ENCODE measurements at regions not wholly inside any gene's neighbourhood (a gene's known extent, or its start where the extent isn't known, plus 50 kb on each side); places are given as distances from the start of the nearest gene placed in this dataset.

DNA sequence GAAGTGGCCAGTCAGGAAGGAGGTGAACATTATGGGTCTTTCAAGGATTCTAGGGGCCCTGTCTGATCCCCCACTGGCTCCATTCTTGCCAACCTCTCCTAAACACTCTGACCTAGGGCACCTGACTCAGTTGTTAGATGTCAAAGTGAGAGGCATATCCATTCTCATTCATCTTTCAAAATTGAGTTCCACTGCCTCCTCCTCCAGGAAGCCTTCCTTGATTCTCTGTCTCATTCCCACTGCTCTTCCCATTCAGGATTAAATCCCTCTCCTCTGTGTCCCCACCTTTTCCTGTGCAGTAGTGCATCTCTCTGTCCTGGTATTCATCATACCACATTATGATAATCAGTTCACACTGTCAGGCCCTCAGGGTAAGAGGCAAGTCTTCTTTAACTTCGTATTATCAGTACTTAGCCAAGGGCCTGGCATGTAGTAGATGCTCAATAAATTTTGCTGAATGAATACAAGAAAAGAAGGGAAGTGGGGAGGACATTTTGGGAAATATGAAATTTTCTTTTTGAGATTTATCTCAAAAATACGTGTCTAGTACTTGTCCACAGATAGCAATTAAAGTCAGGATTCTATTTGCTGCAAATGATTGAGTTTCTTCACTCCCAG is 61.8 kb upstream of the ITPKB start:
- WGBS, 2 experiments (ENCODE audit: extremely low coverage in 1 of 2, insufficient coverage in 1 of 2, insufficient read length in 1 of 2, insufficient replicate concordance in 2 of 2, low coverage in 1 of 2, low lambda C conversion rate in 2 of 2, missing lambda C conversion rate in 1 of 2): 71% methylated on average over 2 of the region's 2 CpGs; no CpG with 5 or more reads in 1 of the 2 experiments
- H3K56ac ChIP-seq (replicated peaks; ENCODE audit: insufficient read length, low read depth, low read length): no peak overlapping the region
- H3K23me2 ChIP-seq (ENCODE audit: low read depth, low read length): no peaks in the 10 kb centered on the region
- H3K36me3 ChIP-seq (ENCODE audit: control insufficient read depth in 2 of 4, insufficient read depth in 4 of 4, low read length in 3 of 4): no peaks in the 10 kb centered on the region
- H2AFZ ChIP-seq (ENCODE audit: low read length): no peak overlapping the region
- no peak overlapping the region for H2BK120ac ChIP-seq (replicated peaks; ENCODE audit: low read depth, low read length)
- no peak overlapping the region for H3K4me2 ChIP-seq (ENCODE audit: insufficient read depth in 1 of 2, low read depth in 2 of 2, low read length in 2 of 2)
- H2BK15ac ChIP-seq (ENCODE audit: low read length): no peak overlapping the region
- no peak overlapping the region for H2AK5ac ChIP-seq (ENCODE audit: low read depth, low read length)
- H3K4me3 ChIP-seq (ENCODE audit: extremely low read depth in 1 of 4, insufficient read depth in 2 of 4, low read depth in 3 of 4, low read length in 4 of 4): no peak overlapping the region
- CTCF ChIA-PET (ENCODE audit: partially characterized antibody): interaction anchor here (1.2 kb wide), 1 partner anchor 163 kb away, joined by 3 read pairs; no protein-coding TSS in a partner anchor
- no peak overlapping the region for H2BK20ac ChIP-seq (ENCODE audit: low read length)
- no peaks in the 10 kb centered on the region; a peak in 1 of 7 replicates for H3K27me3 ChIP-seq (replicated peaks in 1 of 4; ENCODE audit: control insufficient read depth in 3 of 4, extremely low read depth in 1 of 4, insufficient read depth in 3 of 4, low read length in 3 of 4)
- H4K91ac ChIP-seq (replicated peaks; ENCODE audit: insufficient read length, low read length): no peak overlapping the region
- POLR2A ChIA-PET (ENCODE audit: partially characterized antibody): no interaction called here
- no peak overlapping the region for H4K5ac ChIP-seq (ENCODE audit: insufficient read length, low read depth, low read length)
- no peaks in the 10 kb centered on the region for H3K79me1 ChIP-seq (ENCODE audit: low read depth, low read length)
- no peak overlapping the region for H2BK12ac ChIP-seq (ENCODE audit: low read depth, low read length)
- H2BK5ac ChIP-seq (ENCODE audit: low read depth, low read length): no peak overlapping the region
- no peak overlapping the region for H3K9ac ChIP-seq (replicated peaks in 1 of 4; ENCODE audit: extremely low read depth in 1 of 4, low read depth in 3 of 4, low read length in 3 of 4)
- no peak overlapping the region for H3K14ac ChIP-seq (ENCODE audit: insufficient read length)
- H3K4ac ChIP-seq (replicated peaks; ENCODE audit: insufficient read length, low read depth, low read length): no peak overlapping the region
- DNase-seq (ENCODE audit: low read depth in 1 of 2, low spot score in 2 of 2) (no peak), FAIRE-seq (no peak)
- H3K79me2 ChIP-seq (ENCODE audit: control insufficient read depth in 1 of 2, insufficient read depth in 2 of 2, low read length in 2 of 2): no peaks in the 10 kb centered on the region
- H3K9me3 ChIP-seq (ENCODE audit: insufficient read depth in 2 of 2, low read depth in 1 of 2, low read length in 1 of 2): no peaks in the 10 kb centered on the region
- no peaks in the 10 kb centered on the region for H3K4me1 ChIP-seq (replicated peaks in 1 of 4; ENCODE audit: control insufficient read depth in 3 of 4, insufficient read depth in 4 of 4, low read length in 3 of 4)
- no peak overlapping the region for H3K18ac ChIP-seq (ENCODE audit: extremely low read depth, low read length)
- H3K23ac ChIP-seq (ENCODE audit: insufficient read length): no peak overlapping the region
- no peaks in the 10 kb centered on the region for H4K20me1 ChIP-seq (replicated peaks in 1 of 2; ENCODE audit: control insufficient read depth in 1 of 2, insufficient read depth in 2 of 2, low read length in 2 of 2)
- no peak overlapping the region for H3K27ac ChIP-seq (ENCODE audit: low read depth, low read length)
- H4K8ac ChIP-seq (ENCODE audit: extremely low read depth, insufficient read depth, low read length): no peak overlapping the region
- TF ChIP-seq SP2 (IDR thresholded peaks at IDR 0.05; ENCODE audit: low read length) (no peak), SP4 (IDR thresholded peaks at IDR 0.05; ENCODE audit: low read length) (no peak), USF2 (IDR thresholded peaks at IDR 0.05; ENCODE audit: low read length) (no peak), HDAC2 (IDR thresholded peaks at IDR 0.05; ENCODE audit: borderline replicate concordance in 1 of 2, low read depth in 2 of 2, low read length in 2 of 2) (no peak), ATF3 (IDR thresholded peaks at IDR 0.05; ENCODE audit: insufficient read depth, low read depth, low read length) (no peak), JUND (IDR thresholded peaks at IDR 0.05; ENCODE audit: low read length) (no peak), SAP30 (IDR thresholded peaks at IDR 0.05; ENCODE audit: insufficient read depth, insufficient replicate concordance, low read length) (no peak), CHD2 (IDR thresholded peaks at IDR 0.05; ENCODE audit: low read length) (no peak), CTCF (IDR thresholded peaks at IDR 0.05; ENCODE audit: control extremely low read depth in 1 of 3, insufficient read depth in 1 of 3, low read depth in 1 of 3, low read length in 3 of 3) (no peak)
